Fibroblast of the conjunctiva (primary cell): ENCODE measurements at regions not wholly inside any gene's neighbourhood (a gene's known extent, or its start where the extent isn't known, plus 50 kb on each side); places are given as distances from the start of the nearest gene placed in this dataset.
"Not testable (repeated sequence)": the region's sequence is repeated elsewhere in the genome, so short reads cannot be mapped to it uniquely, and the experiment has no call there.

Source experiments
- DNase-seq: peaks from one replicate; pipeline ENCODE4 v3.0.0-alpha.2; 2010; ENCODE audit warnings: low read depth

DNA sequence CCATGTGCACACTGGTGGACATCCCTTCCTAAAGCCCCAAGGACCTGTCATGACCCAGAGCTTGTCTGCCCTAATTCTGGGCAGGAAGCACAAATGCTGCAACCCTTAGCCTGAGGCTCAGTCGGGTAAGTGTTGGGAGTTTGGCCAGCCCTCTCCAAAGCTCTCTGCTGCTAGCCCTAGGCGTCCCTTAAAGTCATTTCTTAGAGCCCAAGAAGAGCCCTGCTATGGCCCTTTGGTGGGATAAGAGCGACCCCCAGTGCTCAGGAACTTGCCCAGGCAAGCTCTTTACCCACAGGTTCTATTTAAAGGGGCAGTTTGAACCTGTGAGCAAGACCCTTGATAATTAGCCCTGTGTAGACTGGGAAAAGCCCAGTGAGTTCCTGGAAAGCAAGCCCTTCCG lies 356.8 kb downstream of the RRAGC start:
- DNase-seq = no peak

DNA sequence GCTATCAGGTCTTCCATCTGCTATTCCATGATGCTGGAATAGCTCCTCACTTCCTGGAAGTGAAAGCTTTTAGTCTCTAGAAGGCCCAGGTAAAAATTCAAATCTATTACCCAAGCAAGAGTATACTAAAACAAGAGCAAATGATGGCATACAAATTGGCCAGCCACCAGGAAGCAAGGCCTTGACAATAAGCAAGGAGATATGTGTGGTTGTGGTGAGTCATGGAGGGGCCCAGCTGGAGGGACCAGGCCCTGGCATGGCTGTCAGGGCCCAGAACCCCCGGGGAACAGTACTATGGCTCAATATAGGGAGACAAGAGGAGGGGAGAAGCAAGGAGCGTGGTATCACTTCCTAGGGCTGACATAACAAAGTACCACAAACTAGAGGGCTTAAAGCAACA lies 358.7 kb downstream of the RRAGC start:
- DNase-seq = no peak

DNA sequence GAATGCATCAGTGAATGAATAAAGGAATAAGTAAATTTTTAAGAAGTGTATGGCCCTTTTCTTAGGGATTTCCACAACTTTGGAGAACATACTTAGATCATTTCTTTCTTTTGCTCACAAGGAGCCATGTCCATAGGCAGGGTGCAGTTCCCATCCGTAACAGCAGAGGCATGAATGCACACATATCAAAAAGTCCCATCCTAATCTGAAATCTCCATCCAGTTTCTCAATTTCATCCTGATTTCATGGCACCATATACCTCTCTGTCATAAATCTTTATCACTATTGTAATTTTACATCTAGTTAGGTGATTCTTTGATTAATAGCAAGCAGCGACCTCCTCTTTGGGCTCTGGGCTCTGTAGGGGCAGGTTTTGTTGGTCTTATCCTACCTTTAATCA lies 359.2 kb downstream of the RRAGC start:
- no peak for DNase-seq

DNA sequence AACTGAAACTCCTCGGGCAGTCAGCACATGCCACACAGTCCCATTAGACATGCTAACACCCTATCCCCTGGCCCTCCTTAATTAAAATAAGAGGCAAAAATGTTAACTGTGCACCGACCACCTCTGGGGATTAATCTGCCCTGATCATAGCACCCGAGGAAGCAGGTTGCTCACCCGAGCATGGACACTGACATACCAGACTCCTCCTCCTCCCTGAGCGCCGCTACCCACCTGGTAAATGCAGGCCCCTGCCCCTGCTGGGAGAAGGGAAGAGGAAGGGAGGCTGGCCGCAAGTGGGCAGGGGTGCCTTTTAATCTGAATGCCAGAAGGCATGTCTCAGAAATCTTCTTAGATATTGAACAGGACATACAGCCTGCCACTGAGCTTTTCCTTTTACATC lies 360.9 kb downstream of the RRAGC start:
- no peak for DNase-seq

DNA sequence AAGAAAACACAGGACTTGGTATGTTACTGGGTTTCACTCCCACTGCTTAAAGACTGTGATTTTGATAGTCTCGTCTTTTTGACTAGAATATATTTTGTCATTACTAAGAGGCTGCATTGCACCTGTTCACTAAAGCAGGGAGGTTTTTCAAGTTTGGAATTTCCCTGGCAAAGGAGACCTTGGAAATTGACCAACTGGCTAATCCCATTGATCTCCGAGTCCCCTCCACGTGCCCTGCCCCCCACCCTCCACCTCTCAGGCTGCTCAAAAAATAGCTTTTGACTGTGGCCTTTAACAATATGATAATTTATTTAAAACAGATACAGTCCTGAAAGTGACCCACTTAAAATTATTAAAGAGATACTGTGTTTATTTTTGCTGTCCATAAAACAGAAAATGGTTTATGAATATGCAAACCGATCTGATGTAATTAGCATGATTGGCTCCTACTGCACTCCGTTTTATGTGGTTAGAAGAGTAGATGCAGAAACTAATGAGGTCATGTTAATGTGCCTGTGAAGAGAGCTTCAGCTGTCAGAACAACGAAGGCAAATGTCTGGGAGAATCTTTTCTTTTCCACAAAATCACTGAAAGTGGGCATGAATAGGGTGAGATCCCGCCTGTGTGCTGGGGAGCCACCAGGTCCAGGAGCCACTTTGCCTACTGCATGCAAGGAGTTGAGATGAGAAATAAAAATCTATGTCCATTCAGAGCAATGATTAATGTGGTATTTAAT lies 361.5 kb downstream of the RRAGC start:
- no peak for DNase-seq

DNA sequence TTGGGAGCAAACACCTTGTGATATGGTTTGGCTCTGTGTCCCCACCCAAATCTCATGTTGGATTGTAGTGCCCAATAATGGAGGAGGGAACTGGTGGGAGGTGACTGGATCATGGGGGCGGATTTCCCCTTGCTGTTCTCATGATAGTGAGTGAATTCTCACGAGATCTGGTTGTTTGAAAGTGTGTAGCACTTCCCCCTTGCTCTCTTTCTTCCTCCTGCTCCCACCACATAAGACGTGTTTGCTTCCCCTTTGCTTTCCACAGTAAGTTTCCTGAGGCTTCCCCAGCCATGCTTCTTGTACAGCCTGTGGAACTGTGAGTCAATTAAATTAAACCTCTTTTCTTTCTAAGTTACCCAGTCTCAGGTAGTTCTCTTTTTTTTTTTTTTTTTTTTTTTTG lies 366.3 kb downstream of the RRAGC start:
- not testable (repeated sequence) for DNase-seq

DNA sequence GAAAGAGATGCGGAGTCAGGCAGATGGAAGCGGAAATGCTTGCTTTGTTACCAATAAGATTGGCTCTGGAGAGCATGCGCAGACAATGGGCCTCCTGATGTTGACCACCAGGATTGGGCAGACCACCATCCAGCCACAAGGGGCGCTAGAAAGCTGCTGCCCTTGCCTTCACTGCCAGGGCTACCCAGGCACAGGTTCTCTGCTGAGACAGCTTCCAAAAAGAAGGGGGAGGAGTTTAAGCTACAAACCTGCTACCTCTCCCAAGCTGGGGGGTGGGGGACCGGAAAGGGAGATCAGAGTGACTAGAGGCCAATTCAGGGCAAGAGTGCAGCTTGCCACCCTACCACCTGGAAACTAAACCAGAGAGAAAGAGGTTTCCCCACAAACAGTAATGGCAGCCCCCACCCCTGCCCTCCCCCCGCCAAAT lies 369.7 kb downstream of the RRAGC start:
- DNase-seq = no peak

DNA sequence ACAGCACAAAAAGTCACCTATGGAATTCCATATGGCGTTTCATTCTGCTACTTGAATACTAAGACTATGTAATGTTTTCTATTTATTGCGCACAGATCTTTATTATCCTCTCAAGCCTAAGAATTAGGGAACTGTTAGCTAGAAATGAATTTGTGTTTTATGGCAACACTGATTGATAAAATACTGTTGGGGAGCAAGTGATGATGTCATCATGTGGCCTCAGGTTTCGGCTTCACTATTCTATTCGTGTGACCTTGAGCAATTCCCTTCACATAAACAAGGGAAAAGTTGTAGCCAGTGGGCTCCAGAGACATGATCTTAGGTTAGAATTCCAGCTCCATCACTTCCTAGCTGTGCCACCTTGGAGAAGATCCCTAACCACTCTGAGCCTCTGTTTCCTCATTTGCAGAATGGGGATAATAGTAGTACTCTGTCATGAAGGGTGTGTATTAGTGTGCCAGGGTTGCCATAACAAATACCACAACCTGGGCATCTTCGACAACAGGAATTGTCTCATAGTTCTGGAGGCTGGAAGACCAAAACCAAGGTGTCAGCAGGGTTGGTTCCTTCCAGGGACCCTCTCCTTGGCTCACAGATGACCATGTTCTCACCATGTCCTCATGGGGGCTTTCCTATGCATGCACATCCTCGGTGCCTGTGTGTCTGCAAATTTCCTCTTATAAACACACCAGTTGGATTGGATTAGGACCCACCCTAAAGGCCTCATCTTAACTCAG lies 371.2 kb downstream of the RRAGC start:
- no peak for DNase-seq

DNA sequence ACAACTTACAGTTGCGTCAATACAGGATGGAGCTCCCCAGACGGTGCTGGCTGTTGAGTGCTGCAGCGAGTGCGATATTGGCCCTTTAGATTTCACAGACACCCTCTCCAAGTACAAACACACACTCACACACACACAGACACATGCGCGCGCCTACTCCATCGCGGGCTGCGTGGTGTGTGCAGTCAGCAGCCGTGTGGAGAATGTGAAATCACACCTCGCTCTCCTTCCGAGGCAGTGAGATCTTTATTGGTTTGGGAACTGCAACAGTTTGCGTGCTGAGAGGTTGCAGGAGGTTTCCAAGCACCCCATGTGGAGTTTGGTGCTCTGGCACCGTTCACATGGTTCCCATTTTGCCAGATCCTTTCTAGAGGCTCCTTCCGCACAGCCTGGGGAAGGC lies 372.2 kb downstream of the RRAGC start:
- DNase-seq = no peak

DNA sequence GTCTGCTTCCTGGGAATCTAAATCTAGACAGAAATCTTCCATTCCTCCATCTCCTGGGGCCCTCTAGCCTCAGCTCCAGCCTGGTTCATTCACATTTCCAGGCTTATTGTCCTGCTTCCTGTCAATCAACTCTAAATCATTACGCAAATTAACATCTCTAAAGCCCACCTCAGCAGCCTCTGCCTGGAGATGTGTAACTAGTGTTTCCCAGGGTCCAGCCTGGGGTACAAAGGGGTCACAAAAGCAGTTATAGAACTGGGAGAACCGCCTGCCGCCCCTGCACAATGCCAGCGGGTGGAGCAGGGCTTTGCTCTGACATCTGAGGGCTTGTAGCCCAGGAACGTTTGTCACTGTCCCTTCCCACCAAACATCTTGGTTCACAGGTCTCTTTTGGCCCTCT lies 373.5 kb downstream of the RRAGC start:
- DNase-seq = no peak

DNA sequence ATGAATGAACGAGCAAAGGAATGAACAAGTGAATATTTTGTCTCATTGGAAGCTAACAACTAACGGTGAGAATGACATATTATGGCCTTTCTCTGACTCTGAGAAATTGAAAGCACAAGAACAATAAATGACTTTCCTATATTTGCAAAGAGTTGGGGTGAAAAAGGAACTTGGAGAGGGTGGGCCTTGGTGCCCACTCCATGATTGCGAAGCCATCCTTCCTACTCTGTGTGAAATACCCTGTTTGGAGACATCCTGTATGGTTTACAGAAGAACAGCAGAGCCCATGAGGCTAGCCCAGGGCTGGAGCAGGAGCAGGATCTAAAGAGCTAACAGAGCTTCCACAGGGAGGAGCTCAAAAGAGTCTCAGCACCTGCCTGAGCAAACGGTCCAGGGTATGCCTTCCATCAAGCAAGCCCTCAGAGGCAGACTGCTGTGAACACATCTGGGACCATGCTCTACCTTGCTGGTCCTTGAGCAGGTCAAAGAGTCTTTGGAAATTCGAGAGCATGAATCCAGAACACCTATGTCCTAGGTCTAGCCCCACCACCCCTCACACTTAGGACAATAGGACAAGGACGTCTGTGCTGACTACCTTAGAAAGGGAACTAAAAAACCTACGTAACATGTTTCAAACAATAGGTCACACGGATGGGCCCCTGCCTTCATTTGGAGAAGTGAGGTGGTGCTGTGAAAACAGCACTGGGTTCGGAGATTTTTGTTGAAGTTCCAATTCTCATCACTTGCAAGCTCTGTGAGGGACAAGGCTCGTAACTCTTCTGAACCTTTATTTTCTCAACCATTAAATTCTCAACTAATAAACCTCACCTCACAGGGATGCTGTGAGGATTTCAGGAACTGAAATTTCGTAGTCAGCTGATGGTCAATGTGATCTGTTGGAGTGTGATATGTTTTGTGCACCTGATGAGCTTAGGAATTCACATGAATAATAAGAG lies 377.4 kb downstream of the RRAGC start:
- DNase-seq = no peak

DNA sequence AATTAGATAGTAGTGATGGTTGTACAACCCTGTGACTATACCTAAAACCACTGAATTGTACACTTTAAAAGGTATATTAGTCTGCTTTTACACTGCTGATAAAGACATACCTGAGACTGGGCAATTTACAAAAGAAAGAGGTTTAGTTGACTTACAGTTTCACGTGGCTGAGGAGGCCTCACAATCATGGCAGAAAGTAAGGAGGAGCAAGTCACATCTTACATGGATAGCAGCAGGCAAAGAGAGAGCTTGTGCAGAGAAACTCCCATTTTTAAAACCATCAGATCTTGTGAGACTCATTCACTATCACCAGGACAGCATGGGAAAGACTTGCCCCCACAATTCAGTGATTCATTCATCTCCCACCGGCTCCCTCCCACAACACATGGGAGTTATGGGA lies 379.9 kb downstream of the RRAGC start:
- DNase-seq = not testable (repeated sequence)

DNA sequence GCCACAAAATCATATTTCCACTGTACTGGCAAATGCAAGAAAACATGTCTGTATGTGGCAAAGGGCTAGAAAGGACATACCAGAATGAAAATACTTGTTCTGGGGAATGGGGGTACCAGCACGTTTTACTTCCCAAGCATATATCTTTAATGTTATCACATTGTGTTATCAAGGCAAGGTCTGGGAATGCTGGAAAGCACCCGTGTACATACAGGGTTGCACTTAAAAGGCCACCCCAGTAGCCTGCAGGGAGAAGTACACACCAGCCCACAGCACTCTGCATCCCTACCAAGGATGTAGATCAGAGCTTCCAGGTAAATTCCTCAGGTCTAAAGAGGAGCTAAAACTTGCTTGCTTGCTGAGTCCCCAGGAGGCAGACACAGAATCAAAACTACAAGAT lies 381.8 kb downstream of the RRAGC start:
- no peak for DNase-seq

DNA sequence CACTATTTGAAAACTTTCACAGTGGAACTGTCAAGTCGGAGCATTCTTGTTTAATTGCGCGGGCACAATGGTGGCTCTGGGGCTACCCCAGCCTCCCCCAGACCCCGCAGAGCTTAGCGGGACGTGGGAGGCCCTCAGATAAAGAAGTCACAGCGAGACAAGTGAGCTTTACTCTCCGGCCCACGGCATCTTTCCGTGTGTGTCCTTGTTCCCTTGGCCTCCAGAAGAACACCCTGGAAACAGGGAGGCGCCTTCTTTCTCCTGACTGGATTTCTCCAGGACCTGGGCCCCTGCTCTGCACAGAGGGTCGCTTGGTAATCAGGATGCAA lies 382.8 kb downstream of the RRAGC start:
- no peak for DNase-seq

DNA sequence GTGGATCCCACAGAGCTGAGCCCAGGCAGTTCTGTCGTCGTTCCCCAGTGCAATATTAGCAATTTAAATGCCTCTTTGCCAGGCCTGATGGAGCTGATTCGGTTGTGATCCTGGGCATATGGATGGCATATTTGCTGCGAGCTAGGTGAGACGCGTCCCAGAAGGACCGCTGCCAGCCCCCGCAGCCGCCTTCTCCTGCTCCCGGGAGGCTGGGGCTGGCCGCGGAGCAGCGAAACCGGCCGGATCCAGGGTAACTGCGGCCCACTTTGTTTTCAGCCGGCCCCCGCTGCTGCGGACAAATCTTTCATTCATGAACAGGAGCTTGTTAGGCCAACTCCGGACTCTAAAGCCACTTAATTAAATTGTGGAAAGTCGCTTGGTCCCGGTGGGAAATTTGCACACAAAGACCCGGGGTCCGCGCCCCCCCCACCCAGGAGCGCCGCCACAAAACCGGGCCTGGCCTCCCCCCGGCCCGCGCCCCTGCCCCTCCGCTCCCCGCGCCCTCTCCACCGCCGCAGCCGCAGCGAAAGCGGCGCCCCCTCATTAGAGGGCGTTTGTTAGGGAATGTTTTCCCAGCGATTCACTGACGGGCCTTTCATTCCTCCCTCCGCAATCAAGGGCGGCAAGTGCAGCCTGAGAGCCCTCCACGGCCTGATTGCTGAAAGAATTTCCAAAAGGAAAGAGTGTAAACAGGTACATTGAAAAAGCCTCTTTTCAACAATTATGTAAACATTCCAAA lies 383.3 kb downstream of the RRAGC start:
- DNase-seq = no peak

DNA sequence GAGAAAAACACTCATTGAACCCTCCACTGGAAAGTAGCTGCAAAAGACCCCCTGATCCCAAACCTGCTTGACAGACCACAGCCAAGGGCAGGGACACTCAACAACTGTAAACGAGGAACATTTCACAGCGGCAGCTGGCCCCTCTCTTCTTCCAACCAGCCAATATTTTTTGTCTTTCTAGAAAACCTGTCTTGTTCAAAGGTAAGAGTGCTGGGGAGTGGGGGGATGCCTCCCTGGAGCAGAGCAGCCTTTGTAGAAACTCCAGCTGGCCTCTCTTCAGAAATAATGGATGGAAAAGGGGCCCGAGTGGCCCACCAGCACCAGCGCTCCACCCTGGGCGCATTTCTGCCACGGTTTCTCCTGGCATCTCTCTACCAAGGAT lies 384.0 kb downstream of the RRAGC start:
- no peak for DNase-seq

DNA sequence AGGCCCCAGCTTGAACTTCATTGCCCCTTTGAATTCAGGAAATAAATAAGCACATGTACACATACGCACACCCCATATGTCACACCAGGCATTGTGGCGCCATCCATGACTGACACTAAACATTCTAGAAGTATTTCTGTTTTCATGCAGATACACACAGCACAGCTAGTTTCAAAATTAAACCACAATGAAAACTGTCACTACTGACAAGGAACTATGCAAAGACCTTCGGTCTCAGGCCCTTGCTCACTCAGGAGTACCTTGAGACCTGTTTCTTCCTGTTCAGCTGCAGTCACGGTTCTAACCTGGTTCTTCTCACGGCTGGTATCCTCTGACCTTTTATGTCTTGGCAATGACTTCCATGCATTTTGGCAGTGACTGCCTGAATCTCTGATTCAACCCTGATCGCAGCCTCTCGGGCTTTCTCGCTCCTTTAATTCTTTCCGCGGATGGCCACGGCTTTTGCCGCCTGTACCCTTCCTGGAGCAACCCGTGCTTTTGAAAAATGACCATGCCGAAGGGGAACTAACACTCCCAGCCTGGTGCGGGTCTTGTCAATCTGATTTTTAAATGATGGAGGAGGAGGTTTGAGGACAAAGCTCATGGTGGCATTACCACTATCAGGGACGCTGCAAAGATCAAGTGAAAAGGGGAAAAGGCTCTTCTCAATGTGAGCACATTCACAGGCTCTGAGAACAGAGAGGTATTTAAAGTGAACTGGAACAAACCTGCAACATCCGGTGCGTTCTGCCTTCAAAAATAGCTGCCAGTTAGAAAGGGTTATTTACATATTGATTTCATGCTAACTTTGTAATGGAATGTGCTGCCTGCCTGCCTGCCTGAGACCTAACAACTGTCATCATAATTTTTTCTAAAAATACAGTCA lies 384.6 kb downstream of the RRAGC start:
- DNase-seq = no peak

DNA sequence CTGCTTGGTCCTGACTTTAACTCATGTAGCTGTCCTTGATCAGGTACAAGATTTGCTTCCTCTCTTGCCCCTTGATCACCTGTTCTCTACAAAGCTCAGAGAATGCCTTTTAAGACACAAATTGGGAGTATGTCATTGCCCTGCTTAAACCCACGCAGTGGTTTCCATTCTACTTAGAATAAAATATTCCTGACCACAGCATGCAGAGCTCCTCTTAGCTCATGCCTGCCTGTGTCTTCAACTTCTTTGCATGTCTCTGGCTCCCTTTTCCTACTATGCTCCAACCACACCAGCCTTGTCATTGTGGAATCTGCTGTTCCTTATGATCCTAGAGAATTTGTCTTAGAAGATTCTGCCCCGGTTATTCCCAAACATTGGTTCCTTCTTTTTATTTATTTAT lies 393.1 kb downstream of the RRAGC start:
- DNase-seq = no peak

DNA sequence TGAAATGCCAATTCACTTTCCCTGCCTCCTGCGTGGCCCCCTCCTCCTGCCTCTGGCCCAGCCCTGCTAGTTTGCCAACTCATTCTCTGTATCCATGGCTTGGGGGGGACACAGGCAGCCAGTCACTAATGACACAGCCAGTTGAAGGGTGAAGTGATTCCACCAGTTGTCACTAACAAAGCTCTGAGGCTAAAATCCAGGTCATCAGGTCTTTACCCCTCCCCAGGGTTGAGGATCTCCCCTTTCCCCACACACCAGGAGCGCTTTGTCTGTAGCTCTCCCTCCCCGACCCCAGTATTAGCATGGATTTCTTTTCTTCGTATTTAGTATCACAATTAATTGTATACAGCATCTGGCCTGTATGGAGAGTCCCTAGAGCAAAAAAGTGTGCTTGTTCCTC lies 394.1 kb downstream of the RRAGC start:
- no peak for DNase-seq

DNA sequence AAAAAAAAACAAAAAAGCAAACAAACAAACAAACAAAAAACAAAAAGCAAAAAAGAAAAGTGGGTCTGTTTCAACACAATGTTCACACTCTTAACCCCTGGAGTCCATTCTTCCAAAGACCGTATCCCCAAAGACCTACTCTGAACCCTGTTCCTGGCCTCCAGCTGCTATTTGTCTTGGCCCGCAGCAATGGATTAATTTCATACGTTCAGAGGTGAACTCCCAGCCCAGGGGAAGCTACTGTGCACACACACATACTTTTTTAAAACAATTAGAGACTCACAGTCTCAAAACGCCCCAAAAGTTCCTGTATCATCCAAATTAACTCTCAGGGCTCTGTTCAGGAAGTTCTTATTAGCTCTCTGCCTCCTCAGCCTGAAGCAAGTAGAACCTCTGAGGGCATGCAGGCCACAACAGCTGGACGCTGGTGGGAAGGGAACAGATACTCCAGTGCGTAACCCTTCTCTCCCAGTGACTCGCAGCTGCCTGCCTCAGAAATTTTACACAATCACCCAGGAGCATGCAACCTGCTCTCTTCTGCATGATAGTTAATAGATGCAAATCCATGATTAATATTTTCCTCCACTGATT lies 395.4 kb downstream of the RRAGC start:
- no peak for DNase-seq

DNA sequence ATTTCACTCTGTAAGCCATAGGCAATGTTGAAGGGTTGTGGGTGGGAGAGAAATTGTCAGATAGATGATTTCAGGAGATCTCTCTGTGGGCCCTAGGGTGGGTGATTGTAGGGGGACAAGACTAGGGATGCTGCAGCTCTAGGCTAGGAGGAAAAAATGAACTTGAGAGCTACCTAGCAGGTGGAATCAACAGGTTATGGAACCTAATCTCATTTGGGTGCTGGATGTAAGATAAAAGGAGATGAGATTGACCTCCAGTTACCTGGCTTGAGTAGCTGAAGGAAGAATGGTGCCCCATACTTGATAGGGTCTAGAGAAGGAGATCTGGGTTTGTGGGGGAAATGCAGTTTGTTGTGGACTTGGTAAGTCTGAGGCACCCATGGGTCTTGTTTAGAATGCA lies 396.5 kb downstream of the RRAGC start:
- DNase-seq = no peak
